ENCODE measurements at regions not wholly inside any gene's neighbourhood (a gene's known extent, or its start where the extent isn't known, plus 50 kb on each side); places are given as distances from the start of the nearest gene placed in this dataset.

DNA sequence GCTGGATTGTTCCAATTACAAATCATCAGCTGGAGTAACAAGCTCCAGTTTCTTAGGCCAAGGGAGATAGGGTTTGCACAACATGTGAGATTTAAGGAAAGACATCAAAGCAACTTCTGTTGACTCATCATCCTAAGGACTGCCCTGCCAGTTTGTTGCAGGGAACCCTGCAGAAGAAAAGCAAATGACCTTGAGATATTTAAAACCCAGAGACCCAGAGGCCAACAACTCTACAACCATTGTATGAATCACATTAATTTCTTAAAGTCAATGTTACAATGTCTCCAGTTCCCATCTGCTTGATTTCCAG, 491.8 kb upstream of the ACVR2A start:
- TF ChIP-seq, protein P1, sequence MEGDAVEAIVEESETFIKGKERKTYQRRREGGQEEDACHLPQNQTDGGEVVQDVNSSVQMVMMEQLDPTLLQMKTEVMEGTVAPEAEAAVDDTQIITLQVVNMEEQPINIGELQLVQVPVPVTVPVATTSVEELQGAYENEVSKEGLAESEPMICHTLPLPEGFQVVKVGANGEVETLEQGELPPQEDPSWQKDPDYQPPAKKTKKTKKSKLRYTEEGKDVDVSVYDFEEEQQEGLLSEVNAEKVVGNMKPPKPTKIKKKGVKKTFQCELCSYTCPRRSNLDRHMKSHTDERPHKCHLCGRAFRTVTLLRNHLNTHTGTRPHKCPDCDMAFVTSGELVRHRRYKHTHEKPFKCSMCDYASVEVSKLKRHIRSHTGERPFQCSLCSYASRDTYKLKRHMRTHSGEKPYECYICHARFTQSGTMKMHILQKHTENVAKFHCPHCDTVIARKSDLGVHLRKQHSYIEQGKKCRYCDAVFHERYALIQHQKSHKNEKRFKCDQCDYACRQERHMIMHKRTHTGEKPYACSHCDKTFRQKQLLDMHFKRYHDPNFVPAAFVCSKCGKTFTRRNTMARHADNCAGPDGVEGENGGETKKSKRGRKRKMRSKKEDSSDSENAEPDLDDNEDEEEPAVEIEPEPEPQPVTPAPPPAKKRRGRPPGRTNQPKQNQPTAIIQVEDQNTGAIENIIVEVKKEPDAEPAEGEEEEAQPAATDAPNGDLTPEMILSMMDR (IDR thresholded peaks at IDR 0.05; ENCODE audit: insufficient read depth, low read length, severe bottlenecking) = no peak
- Histone ChIP-seq H3K4me3 (ENCODE audit: low read depth, low read length) (no peak overlapping the region), H3K36me3 (ENCODE audit: control insufficient read depth, insufficient read depth, low read length) (no peaks in the 10 kb centered on the region), H3K27me3 (ENCODE audit: control insufficient read depth, insufficient read depth, low read length) (no peaks in the 10 kb centered on the region)
- no peak for DNase-seq (ENCODE audit: low read depth)
- no peak for FAIRE-seq

DNA sequence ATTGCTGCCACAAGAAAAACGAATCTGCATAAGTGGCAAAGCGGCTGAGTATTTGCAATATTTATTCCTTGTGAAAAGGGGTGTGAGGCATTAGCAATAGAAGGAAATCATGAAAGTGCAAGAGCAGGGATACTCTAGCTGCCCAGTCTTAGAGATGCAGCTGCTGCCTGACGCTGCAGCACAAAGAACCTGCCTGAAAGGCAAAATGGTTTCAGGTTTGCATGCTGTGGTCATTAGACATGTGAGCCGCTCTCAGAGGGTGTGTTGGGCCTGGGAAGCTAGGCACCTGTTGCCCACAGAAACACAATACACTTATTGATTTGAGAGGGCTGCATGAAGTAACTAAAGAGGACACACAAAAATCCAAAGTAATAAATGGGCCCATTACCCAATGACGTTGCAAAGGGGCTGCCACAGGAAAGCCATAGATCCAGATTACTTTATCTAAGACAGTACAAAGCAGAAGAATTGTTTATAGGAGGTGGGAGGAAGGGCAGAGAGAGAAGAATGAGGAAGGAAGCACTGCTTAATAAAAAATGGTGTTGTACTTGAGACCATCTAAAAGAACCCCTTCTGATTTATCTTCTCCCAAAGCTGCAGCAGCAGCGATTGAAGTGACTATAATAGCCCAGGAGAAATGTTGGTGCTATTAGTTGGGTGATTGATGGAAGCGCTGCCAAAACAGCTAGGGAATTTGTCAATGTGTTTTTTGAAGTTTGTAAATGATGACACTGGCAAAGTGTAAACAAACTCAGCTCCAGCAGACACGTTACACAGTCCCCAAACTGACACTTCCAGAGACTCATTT, 492.4 kb upstream of the ACVR2A start:
- DNase-seq (ENCODE audit: low read depth) (no peak), FAIRE-seq (no peak)
- TF ChIP-seq, protein P1 (IDR thresholded peaks at IDR 0.05; ENCODE audit: insufficient read depth, low read length, severe bottlenecking) = no peak
- Histone ChIP-seq H3K27me3 (ENCODE audit: control insufficient read depth, insufficient read depth, low read length) (no peaks in the 10 kb centered on the region), H3K36me3 (ENCODE audit: control insufficient read depth, insufficient read depth, low read length) (no peaks in the 10 kb centered on the region), H3K4me3 (ENCODE audit: low read depth, low read length) (no peak overlapping the region)

DNA sequence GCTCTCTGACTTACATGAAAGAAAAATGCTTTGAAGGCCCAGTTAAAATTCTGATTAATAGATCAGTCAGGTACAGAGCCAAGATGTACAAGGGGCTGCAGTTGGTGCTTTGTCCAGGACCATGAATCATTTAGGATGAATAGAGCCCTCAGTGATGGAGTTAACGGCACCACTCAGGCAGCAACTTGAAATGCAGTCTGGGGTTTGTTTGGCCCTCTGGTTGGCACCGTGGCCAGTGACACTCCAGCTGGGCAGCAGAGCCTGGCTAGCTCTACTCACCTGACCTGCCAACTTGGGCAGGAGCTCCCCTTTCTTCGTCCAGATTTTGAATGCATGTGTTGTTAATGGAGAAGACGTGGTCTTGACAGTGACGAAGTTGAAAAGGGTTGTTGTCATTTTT, 493.0 kb upstream of the ACVR2A start:
- TF ChIP-seq, protein P1 (IDR thresholded peaks at IDR 0.05; ENCODE audit: insufficient read depth, low read length, severe bottlenecking) = no peak
- Histone ChIP-seq H3K36me3 (ENCODE audit: control insufficient read depth, insufficient read depth, low read length) (no peaks in the 10 kb centered on the region), H3K27me3 (ENCODE audit: control insufficient read depth, insufficient read depth, low read length) (no peaks in the 10 kb centered on the region), H3K4me3 (ENCODE audit: low read depth, low read length) (no peak overlapping the region)
- DNase-seq (ENCODE audit: low read depth) (no peak), FAIRE-seq (no peak)

DNA sequence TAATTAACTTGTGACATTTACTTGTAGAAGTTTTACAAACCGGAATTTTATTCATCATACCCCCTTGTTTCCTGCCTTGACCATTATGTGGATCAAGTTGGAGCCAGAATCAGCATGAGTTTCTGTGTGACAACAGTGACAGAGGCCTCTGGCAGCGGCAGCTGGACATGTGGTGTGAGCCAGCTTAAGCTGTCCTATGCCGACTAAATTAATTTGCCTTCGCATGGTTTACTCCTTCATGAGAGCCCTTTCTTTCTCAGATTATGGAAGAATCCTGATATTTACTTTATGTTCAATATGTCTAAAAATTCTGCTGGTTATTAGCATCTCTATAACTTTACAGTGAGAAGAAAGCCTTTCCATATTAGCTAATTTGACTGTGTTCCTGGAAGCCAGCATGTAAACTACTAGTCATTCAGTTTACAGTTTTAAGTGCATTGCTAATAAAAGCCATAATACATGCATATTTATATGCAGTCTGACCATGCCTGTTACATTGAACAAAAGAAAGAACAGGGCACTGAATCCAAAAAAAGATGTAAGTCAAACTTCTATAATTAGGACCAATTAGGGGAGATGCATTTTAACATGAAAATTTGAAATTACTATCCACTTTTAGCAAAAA, 495.8 kb upstream of the ACVR2A start:
- FAIRE-seq (no peak), DNase-seq (ENCODE audit: low read depth) (no peak)
- H3K4me3 ChIP-seq (ENCODE audit: low read depth, low read length) = no peak overlapping the region
- TF ChIP-seq, protein P1 (IDR thresholded peaks at IDR 0.05; ENCODE audit: insufficient read depth, low read length, severe bottlenecking) = no peak
- no peaks in the 10 kb centered on the region for H3K27me3 ChIP-seq (ENCODE audit: control insufficient read depth, insufficient read depth, low read length)
- H3K36me3 ChIP-seq (ENCODE audit: control insufficient read depth, insufficient read depth, low read length) = no peaks in the 10 kb centered on the region

DNA sequence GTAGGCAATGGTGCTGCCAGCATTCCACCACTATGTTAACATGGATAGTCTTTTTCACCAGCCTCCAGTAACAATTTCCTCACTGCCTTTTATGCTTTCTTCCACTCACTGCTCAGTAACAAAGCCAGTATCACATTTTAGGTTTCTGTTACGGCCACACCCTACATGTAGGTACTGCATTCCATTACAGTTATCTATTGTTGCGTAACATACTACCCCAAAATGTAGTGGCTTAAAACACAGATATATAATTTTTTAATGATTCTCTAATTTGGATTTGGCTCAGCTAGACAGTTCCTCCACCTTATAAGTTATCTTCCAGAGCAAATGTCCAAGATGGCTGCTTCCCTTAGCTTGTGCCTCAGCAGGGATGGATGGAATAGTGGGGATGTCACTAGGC, 498.7 kb upstream of the ACVR2A start:
- peak; percentile 18 for DNase-seq (ENCODE audit: low read depth)
- no peaks in the 10 kb centered on the region for H3K27me3 ChIP-seq (ENCODE audit: control insufficient read depth, insufficient read depth, low read length)
- FAIRE-seq = no peak
- no peak overlapping the region for H3K4me3 ChIP-seq (ENCODE audit: low read depth, low read length)
- no peaks in the 10 kb centered on the region for H3K36me3 ChIP-seq (ENCODE audit: control insufficient read depth, insufficient read depth, low read length)
- TF ChIP-seq, protein P1 (IDR thresholded peaks at IDR 0.05; ENCODE audit: insufficient read depth, low read length, severe bottlenecking) = no peak

All from bronchial epithelial cell (primary cell).